PFSK-1 (cell line): ENCODE measurements at regions not wholly inside any gene's neighbourhood (a gene's known extent, or its start where the extent isn't known, plus 50 kb on each side); places are given as distances from the start of the nearest gene placed in this dataset.

Source experiments
- FOXP2 ChIP-seq: optimal IDR thresholded peaks from 2 replicates; pipeline ENCODE3; 2011; ENCODE audit warnings: borderline replicate concordance, control low read depth, inconsistent platforms; ENCODE audit not compliant: insufficient read depth; ENCODE audit errors: extremely low read length, extremely low read depth
- POLR2AphosphoS5 ChIP-seq: IDR thresholded peaks from 2 replicates; pipeline ENCODE4 v1.6.1; 2012; ENCODE audit warnings: low read depth, mild to moderate bottlenecking, control low read depth, low read length, moderate library complexity
- SIN3A ChIP-seq: IDR thresholded peaks from 2 replicates; pipeline ENCODE4 v1.6.1; 2012; ENCODE audit warnings: mild to moderate bottlenecking, low read length, moderate library complexity, borderline replicate concordance; ENCODE audit not compliant: insufficient read depth
- TAF1 ChIP-seq: IDR thresholded peaks from 2 replicates; pipeline ENCODE4 v1.6.1; 2012; ENCODE audit warnings: low read length, control low read depth, borderline replicate concordance; ENCODE audit not compliant: insufficient read depth
- TF ChIP-seq, protein P1 (sequence below), 2 experiments: IDR thresholded peaks; 2 replicates each; pipeline versions ENCODE4 v1.6.1 to v1.8.0; 2011 to 2012; ENCODE audit warnings: low read depth in 2 of 2, low read length in 2 of 2, control low read depth in 1 of 2, inconsistent platforms in 1 of 2, mild to moderate bottlenecking in 1 of 2, moderate library complexity in 1 of 2; ENCODE audit not compliant: insufficient read depth in 1 of 2

GRCh38 chr2:60105906-60106305 is 447.5 kb downstream of the BCL11A start:
- TF ChIP-seq FOXP2 (no peak), POLR2AphosphoS5 (no peak), TAF1 (no peak), SIN3A (no peak)
- TF ChIP-seq, protein P1, sequence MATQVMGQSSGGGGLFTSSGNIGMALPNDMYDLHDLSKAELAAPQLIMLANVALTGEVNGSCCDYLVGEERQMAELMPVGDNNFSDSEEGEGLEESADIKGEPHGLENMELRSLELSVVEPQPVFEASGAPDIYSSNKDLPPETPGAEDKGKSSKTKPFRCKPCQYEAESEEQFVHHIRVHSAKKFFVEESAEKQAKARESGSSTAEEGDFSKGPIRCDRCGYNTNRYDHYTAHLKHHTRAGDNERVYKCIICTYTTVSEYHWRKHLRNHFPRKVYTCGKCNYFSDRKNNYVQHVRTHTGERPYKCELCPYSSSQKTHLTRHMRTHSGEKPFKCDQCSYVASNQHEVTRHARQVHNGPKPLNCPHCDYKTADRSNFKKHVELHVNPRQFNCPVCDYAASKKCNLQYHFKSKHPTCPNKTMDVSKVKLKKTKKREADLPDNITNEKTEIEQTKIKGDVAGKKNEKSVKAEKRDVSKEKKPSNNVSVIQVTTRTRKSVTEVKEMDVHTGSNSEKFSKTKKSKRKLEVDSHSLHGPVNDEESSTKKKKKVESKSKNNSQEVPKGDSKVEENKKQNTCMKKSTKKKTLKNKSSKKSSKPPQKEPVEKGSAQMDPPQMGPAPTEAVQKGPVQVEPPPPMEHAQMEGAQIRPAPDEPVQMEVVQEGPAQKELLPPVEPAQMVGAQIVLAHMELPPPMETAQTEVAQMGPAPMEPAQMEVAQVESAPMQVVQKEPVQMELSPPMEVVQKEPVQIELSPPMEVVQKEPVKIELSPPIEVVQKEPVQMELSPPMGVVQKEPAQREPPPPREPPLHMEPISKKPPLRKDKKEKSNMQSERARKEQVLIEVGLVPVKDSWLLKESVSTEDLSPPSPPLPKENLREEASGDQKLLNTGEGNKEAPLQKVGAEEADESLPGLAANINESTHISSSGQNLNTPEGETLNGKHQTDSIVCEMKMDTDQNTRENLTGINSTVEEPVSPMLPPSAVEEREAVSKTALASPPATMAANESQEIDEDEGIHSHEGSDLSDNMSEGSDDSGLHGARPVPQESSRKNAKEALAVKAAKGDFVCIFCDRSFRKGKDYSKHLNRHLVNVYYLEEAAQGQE (IDR thresholded peaks at IDR 0.05; ENCODE audit: insufficient read depth in 1 of 2, low read depth in 2 of 2, low read length in 2 of 2), result no peak

DNA sequence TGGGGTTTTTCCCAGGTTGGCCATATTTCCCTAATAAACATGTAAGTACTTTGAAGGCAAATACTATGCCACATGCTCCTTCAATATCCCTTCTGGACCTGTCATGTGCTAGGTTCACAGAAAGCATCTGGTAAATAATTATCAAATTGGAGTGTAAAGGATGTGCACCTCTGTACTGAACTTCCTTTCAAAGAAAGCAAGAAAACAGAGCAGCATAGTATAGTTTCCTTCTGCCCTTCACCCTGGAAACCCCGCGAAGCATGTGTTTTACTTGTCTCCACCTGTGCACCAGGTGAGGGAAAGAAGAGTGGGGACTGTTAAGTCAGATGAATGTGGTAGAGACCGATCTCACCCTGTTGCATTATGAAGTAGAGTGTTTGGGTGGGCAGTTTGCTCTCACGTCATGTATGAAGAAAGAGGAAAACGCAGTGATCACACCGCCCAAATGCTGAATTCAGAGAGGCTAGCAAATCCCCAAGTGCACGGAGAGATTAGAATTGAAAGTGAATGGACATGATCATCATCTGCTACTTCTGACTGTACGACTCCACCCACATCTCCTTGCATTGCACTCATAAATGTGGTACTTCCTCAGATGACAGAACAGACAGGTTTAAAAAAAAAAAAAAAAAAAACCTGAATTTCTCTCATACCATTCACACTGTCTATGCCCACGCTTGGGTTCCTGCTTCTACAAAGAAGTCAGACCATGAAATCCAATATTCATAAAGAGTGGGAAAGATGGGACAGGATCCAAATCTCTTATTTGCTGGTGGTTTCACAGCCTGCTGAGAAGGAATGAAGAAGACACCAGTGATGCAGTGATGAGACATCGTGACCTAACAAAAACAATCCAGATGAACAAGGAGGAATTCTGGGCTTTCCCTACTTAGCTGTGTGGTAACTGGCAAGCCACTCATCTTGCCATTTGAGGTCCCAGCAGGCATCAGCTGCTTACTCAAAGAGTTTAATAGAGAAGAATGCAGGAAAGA is 448.6 kb downstream of the BCL11A start:
- no peak for TF ChIP-seq TAF1
- TF ChIP-seq SIN3A, result no peak
- TF ChIP-seq FOXP2, result no peak
- TF ChIP-seq POLR2AphosphoS5, result no peak
- TF ChIP-seq, protein P1 (IDR thresholded peaks at IDR 0.05; ENCODE audit: insufficient read depth in 1 of 2, low read depth in 2 of 2, low read length in 2 of 2), result no peak

GRCh38 chr2:60100034-60100433 is 453.4 kb downstream of the BCL11A start:
- TF ChIP-seq, protein P1 (IDR thresholded peaks at IDR 0.05; ENCODE audit: insufficient read depth in 1 of 2, low read depth in 2 of 2, low read length in 2 of 2), result no peak
- TF ChIP-seq TAF1 (no peak), POLR2AphosphoS5 (no peak)

DNA sequence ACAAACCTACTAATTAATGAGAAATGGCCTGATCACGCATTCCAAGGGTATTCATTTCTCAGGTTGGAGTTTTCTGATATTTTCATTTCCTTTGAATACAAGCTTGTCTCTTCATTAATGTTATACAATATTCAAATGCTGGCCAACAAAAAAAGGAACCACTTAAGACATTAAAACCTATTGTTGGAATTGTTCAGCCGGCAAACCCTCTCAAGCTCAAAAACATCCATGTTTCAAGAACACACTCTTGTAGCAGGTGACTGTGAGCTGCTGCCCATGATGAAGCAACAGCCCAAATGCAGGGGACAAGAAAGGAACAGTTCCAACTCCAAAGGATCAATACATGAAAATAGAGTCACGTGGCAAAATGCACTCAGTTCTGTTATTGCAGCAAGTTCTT is 454.5 kb downstream of the BCL11A start:
- no peak for TF ChIP-seq POLR2AphosphoS5
- TF ChIP-seq, protein P1 (IDR thresholded peaks at IDR 0.05; ENCODE audit: insufficient read depth in 1 of 2, low read depth in 2 of 2, low read length in 2 of 2), result no peak
- TF ChIP-seq TAF1, result no peak
- TF ChIP-seq SIN3A, result no peak
- no peak for TF ChIP-seq FOXP2
